ENCODE measurements at regions not wholly inside any gene's neighbourhood (a gene's known extent, or its start where the extent isn't known, plus 50 kb on each side); places are given as distances from the start of the nearest gene placed in this dataset.

- no peak for DNase-seq
These were observed 59.5 kb upstream of the SLC7A1 start for GRCh38 chr13:29654843-29655547.

DNA sequence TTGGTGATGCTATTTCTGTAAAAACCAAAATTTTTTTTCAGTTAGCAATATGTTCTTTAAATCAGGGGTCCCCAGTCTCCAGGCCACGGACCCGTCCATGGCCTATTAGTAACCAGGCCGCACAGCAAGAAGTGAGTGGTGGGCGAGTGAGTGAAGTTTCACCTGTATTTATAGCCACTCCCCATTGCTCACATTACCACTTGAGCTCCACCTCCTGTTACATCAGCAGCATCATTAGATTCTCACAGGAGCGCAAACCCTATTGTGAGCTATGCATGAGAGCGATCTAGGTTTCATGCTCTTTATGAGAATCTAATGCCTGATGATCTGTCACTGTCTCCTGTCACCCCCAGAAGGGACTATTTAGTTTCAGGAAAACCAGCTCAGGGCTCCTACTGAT, 58.9 kb upstream of the SLC7A1 start:
- DNase-seq: no peak

DNA sequence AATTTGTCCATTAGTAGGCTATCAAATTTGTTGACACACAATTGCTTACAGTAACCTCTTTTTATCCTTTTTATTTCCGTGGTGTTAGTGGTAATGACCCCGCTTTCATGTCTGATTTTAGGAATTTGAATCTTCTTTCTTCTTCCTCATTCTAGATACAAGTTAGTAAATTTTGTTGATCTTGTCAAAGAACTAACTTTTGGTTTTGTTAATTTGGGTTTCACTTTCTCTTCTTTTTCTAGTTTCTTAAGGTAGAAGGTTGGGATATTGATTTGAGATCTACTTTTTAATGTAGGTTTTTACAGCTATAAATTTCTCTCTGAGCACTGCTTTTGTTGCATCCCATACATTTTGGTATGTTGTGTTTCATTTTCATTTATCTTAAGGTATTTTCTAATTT, 53.3 kb upstream of the SLC7A1 start:
- DNase-seq: no peak

All from T-helper 9 cell (primary cell).